IPS-20b (cell line): ENCODE measurements at regions not wholly inside any gene's neighbourhood (a gene's known extent, or its start where the extent isn't known, plus 50 kb on each side); places are given as distances from the start of the nearest gene placed in this dataset.

Experiments used
- H3K27ac ChIP-seq: one replicate; pipeline ENCODE4 v1.5.1; 2013; ENCODE audit warnings: low read length
- H3K27me3 ChIP-seq: 2 replicates; pipeline ENCODE4 v1.6.1; 2013; ENCODE audit warnings: mild to moderate bottlenecking, low read length, inconsistent platforms; ENCODE audit not compliant: insufficient read depth
- H3K36me3 ChIP-seq: 2 replicates; pipeline ENCODE4 v1.6.1; 2013; ENCODE audit warnings: low read depth, mild to moderate bottlenecking, inconsistent platforms, low read length, moderate library complexity; ENCODE audit not compliant: insufficient read depth
- H3K4me1 ChIP-seq: 2 replicates; pipeline ENCODE4 v1.6.1; 2013; ENCODE audit warnings: mild to moderate bottlenecking, control low read depth, inconsistent platforms, low read length, moderate library complexity; ENCODE audit not compliant: insufficient read depth
- H3K4me3 ChIP-seq: 2 replicates; pipeline ENCODE4 v1.5.1; 2013; ENCODE audit warnings: mild to moderate bottlenecking, low read length, inconsistent platforms
- H3K9ac ChIP-seq: 2 replicates; pipeline ENCODE4 v1.6.1; 2013; ENCODE audit warnings: low read depth, mild to moderate bottlenecking, inconsistent platforms, low read length, moderate library complexity
- H3K9me3 ChIP-seq: 2 replicates; pipeline ENCODE4 v1.6.1; 2013; ENCODE audit warnings: mild to moderate bottlenecking, low read depth, low read length, inconsistent platforms; ENCODE audit not compliant: insufficient read depth

DNA sequence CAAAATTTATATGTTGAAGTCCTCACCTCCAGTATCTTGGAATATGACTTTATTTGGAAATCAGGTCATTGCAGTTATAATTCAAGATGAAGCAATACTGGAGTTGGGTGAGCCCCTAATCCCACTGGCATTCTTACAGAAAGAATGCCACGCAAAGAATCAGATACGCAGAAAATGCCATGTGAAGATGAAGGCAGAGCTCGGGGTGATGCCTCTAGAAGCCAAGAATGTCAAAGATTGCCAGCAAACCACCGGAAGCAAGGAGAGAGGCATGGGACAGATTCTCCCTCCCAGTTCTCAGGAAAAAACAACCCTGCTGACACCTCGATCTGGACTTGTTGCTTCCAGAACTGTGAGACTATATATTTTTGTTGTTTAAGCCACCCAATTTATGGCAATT lies 273.4 kb upstream of the CITED2 start:
- H3K4me3 ChIP-seq = no peak overlapping the region
- no peaks in the 10 kb centered on the region for H3K4me1 ChIP-seq
- no peaks in the 10 kb centered on the region for H3K36me3 ChIP-seq
- no peak overlapping the region for H3K9ac ChIP-seq
- no peaks in the 10 kb centered on the region for H3K27me3 ChIP-seq
- H3K9me3 ChIP-seq = no peaks in the 10 kb centered on the region
- no peak overlapping the region for H3K27ac ChIP-seq

GRCh38 chr6:139647016-139647415 lies 272.6 kb upstream of the CITED2 start:
- H3K4me1 ChIP-seq = no peaks in the 10 kb centered on the region
- no peak overlapping the region for H3K27ac ChIP-seq
- H3K36me3 ChIP-seq = no peaks in the 10 kb centered on the region
- no peak overlapping the region for H3K4me3 ChIP-seq
- H3K27me3 ChIP-seq = no peaks in the 10 kb centered on the region
- H3K9me3 ChIP-seq = no peaks in the 10 kb centered on the region
- H3K9ac ChIP-seq = no peak overlapping the region

GRCh38 chr6:139644821-139645220 lies 270.4 kb upstream of the CITED2 start:
- H3K4me3 ChIP-seq = no peak overlapping the region
- no peaks in the 10 kb centered on the region for H3K27me3 ChIP-seq
- H3K36me3 ChIP-seq = no peaks in the 10 kb centered on the region
- no peaks in the 10 kb centered on the region for H3K4me1 ChIP-seq
- no peak overlapping the region for H3K27ac ChIP-seq
- H3K9ac ChIP-seq = no peak overlapping the region
- H3K9me3 ChIP-seq = no peaks in the 10 kb centered on the region

GRCh38 chr6:139643986-139644385 lies 269.5 kb upstream of the CITED2 start:
- Histone ChIP-seq H3K9ac (no peak overlapping the region), H3K4me1 (no peaks in the 10 kb centered on the region), H3K36me3 (no peaks in the 10 kb centered on the region), H3K4me3 (no peak overlapping the region), H3K27ac (no peak overlapping the region), H3K27me3 (no peaks in the 10 kb centered on the region), H3K9me3 (no peaks in the 10 kb centered on the region)

- Histone ChIP-seq H3K9ac (no peak overlapping the region), H3K36me3 (no peaks in the 10 kb centered on the region), H3K27ac (no peak overlapping the region), H3K27me3 (no peaks in the 10 kb centered on the region), H3K4me1 (no peaks in the 10 kb centered on the region), H3K4me3 (no peak overlapping the region), H3K9me3 (no peaks in the 10 kb centered on the region)
Observed at GRCh38 chr6:139642346-139642745, 267.9 kb upstream of the CITED2 start.

- Histone ChIP-seq H3K9ac (no peak overlapping the region), H3K36me3 (no peaks in the 10 kb centered on the region), H3K27ac (no peak overlapping the region), H3K27me3 (no peaks in the 10 kb centered on the region), H3K4me1 (no peaks in the 10 kb centered on the region), H3K9me3 (no peaks in the 10 kb centered on the region), H3K4me3 (no peak overlapping the region)
Observed at GRCh38 chr6:139641376-139641775, 266.9 kb upstream of the CITED2 start.

- no peaks in the 10 kb centered on the region for H3K4me1 ChIP-seq
- no peak overlapping the region for H3K27ac ChIP-seq
- no peak overlapping the region for H3K4me3 ChIP-seq
- no peaks in the 10 kb centered on the region for H3K27me3 ChIP-seq
- no peaks in the 10 kb centered on the region for H3K36me3 ChIP-seq
- H3K9ac ChIP-seq = no peak overlapping the region
- H3K9me3 ChIP-seq = no peaks in the 10 kb centered on the region
Observed at GRCh38 chr6:139640921-139641320, 266.5 kb upstream of the CITED2 start.

DNA sequence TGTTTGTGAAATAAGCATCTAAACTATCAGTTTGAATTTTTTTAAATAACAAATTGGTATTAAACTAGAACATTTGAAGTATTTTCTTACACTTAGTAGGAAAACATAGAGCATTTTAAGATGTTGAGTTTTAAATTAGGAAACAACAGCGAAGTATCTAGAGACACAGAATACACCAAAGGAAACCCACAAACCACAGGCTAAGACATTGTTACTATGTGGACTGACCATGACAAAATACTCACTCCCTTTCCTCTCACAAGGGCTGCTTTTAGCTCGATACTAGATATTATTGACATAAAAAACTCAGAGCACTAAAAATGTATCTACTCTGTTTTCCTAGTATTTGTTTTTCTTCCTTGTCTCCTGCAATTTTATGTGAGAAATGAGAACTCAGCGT lies 266.0 kb upstream of the CITED2 start:
- Histone ChIP-seq H3K27ac (no peak overlapping the region), H3K4me1 (no peaks in the 10 kb centered on the region), H3K9ac (no peak overlapping the region), H3K4me3 (no peak overlapping the region), H3K27me3 (no peaks in the 10 kb centered on the region), H3K36me3 (no peaks in the 10 kb centered on the region), H3K9me3 (no peaks in the 10 kb centered on the region)

DNA sequence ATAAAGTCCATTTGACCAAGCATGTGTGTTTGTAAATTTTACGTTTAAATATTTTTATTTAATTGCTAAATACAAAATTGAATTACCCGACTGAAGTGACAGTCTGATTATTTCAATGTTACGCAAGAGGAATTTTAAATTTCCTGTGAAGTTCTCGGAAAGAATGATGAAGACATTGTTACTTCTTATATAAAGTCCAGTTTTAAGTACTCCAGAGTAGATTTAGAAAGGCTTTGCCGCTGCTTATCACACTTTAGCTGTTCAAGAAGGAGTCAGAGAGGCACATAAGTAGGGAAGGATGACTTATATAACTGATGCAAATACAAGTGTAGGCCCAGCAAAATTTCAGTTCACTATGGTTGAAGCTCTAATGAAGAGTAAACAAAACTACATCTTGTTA lies 265.1 kb upstream of the CITED2 start:
- no peaks in the 10 kb centered on the region for H3K4me1 ChIP-seq
- H3K9me3 ChIP-seq = no peaks in the 10 kb centered on the region
- no peak overlapping the region for H3K9ac ChIP-seq
- no peaks in the 10 kb centered on the region for H3K36me3 ChIP-seq
- H3K27ac ChIP-seq = no peak overlapping the region
- H3K27me3 ChIP-seq = no peaks in the 10 kb centered on the region
- no peak overlapping the region for H3K4me3 ChIP-seq

DNA sequence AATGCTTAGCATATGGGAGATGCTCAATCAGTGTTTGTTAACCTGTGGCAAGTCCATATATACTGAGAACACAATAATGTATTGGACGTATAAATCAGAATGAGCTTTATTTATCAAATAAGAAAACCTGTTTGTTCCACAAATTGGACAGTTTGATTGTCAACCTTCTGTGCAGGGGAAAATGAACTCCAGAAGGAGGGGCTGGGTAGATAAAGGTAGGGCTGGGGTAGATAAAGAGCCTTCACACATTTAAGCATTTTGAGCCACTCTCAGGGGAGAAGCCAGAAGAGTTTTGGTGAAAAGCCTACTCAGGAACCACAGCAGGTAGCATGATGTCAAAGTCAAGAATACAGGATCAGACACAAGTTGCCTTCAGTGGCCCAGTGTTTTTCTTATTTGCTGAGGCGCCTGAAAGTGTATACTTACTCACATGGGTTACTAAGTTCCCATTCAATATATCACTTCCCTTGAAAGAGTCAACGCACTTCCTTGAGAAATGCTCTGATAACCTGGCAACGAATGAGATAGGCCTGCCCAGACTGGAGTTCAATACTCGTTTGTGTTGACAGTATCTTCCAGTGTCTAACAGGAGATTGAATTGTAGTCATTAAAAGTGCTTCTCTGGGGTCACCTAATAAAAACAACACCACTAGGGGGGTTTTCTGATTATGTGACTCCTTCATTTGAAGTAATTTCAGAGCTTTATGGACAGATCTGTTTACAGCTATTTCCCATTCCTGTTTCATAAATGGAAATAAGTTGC lies 263.9 kb upstream of the CITED2 start:
- H3K27ac ChIP-seq = no peak overlapping the region
- H3K27me3 ChIP-seq = no peaks in the 10 kb centered on the region
- H3K9me3 ChIP-seq = no peaks in the 10 kb centered on the region
- no peaks in the 10 kb centered on the region for H3K4me1 ChIP-seq
- no peaks in the 10 kb centered on the region for H3K36me3 ChIP-seq
- H3K9ac ChIP-seq = no peak overlapping the region
- H3K4me3 ChIP-seq = no peak overlapping the region

GRCh38 chr6:139637766-139638165 lies 263.3 kb upstream of the CITED2 start:
- no peak overlapping the region for H3K4me3 ChIP-seq
- no peaks in the 10 kb centered on the region for H3K36me3 ChIP-seq
- no peaks in the 10 kb centered on the region for H3K4me1 ChIP-seq
- no peaks in the 10 kb centered on the region for H3K27me3 ChIP-seq
- no peak overlapping the region for H3K9ac ChIP-seq
- H3K27ac ChIP-seq = no peak overlapping the region
- H3K9me3 ChIP-seq = no peaks in the 10 kb centered on the region

DNA sequence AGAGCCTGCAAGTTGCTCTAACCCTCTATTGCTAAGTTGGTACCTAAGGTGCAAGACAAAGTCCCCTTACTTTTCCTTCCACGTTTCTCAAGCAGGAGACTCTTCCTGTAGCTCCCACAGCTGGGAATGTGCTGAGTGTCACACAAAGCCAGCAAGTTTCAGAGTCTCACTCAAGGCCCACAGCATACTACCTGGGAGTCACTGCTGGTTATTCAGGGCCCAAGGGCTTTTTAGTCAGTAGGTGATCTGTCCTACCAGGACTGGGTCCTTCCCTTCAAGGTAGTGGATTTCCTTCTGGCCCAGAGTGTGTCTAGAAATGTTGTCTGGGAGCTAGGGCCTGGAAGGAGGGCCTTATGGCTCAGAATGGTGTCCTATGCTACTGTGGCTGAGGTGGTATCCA lies 261.9 kb upstream of the CITED2 start:
- Histone ChIP-seq H3K36me3 (no peaks in the 10 kb centered on the region), H3K9me3 (no peaks in the 10 kb centered on the region), H3K27me3 (no peaks in the 10 kb centered on the region), H3K9ac (no peak overlapping the region), H3K4me1 (no peaks in the 10 kb centered on the region), H3K4me3 (no peak overlapping the region), H3K27ac (no peak overlapping the region)
